WTC11 (cell line): ENCODE measurements at regions not wholly inside any gene's neighbourhood (a gene's known extent, or its start where the extent isn't known, plus 50 kb on each side); places are given as distances from the start of the nearest gene placed in this dataset.

ENCODE experiments used
- GABPB1 ChIP-seq: sonication (generic); formaldehyde crosslinking; IDR thresholded peaks from 2 replicates; pipeline ENCODE4 v1.8.1; 2023; ENCODE audit warnings: mild to moderate bottlenecking, missing genetic modification reagents
- TF ChIP-seq, protein P1 (sequence below): fragments of 200-600 bp; IDR thresholded peaks from 2 replicates; pipeline ENCODE4 v1.8.0; 2022; ENCODE audit warnings: antibody characterized with exemption

GRCh38 chr3:40751666-40752065, 226.9 kb downstream of the ZNF621 start:
- no peak for TF ChIP-seq GABPB1 (CRISPR knock-in tag)
- TF ChIP-seq, protein P1, sequence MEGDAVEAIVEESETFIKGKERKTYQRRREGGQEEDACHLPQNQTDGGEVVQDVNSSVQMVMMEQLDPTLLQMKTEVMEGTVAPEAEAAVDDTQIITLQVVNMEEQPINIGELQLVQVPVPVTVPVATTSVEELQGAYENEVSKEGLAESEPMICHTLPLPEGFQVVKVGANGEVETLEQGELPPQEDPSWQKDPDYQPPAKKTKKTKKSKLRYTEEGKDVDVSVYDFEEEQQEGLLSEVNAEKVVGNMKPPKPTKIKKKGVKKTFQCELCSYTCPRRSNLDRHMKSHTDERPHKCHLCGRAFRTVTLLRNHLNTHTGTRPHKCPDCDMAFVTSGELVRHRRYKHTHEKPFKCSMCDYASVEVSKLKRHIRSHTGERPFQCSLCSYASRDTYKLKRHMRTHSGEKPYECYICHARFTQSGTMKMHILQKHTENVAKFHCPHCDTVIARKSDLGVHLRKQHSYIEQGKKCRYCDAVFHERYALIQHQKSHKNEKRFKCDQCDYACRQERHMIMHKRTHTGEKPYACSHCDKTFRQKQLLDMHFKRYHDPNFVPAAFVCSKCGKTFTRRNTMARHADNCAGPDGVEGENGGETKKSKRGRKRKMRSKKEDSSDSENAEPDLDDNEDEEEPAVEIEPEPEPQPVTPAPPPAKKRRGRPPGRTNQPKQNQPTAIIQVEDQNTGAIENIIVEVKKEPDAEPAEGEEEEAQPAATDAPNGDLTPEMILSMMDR: no peak
